IMR-90 (cell line): ENCODE measurements at regions not wholly inside any gene's neighbourhood (a gene's known extent, or its start where the extent isn't known, plus 50 kb on each side); places are given as distances from the start of the nearest gene placed in this dataset.

Experiments
- ATAC-seq: fragments of 200-7000 bp; cut with Tn5 transposase; 2 replicates; pipeline ENCODE4 v1.9.1; 2020; ENCODE audit warnings: low read depth, mild to moderate bottlenecking, moderate library complexity
- BruUV-seq: library from RNA; stranded (reverse); fragments of 400-500 nt; replicated peaks from 2 replicates; lab custom pipeline; 2021; lab: Mats Ljungman, UMichigan
- CTCF ChIA-PET: fragments of 300-600 bp; formaldehyde crosslinking; extraction: SDS; loops from one replicate; lab custom pipeline; 2021; ENCODE audit warnings: antibody characterized with exemption; lab: Yijun Ruan, JAX
- POLR2A ChIA-PET: fragments of 300-600 bp; sonication (Branson Sonifier 250); formaldehyde crosslinking; loops from one replicate; lab custom pipeline; 2022; ENCODE audit warnings: antibody characterized with exemption; ENCODE audit not compliant: unreplicated experiment; lab: Charles Lee
- DNase-seq: peaks from one replicate; pipeline ENCODE4 v3.0.0; 2013
- H2AFZ ChIP-seq: replicated peaks from 2 replicates; pipeline ENCODE3; 2013; ENCODE audit warnings: low read length, mild to moderate bottlenecking; ENCODE audit not compliant: poor library complexity
- H2AK5ac ChIP-seq: 2 replicates; pipeline ENCODE4 v1.6.1; 2013; ENCODE audit warnings: low read depth, low read length, inconsistent platforms
- H2AK9ac ChIP-seq: replicated peaks from 2 replicates; pipeline ENCODE3; 2013; ENCODE audit warnings: mild to moderate bottlenecking, low read depth, low read length, moderate library complexity; ENCODE audit not compliant: poor library complexity
- H2BK120ac ChIP-seq: 2 replicates; pipeline ENCODE4 v1.6.1; 2013; ENCODE audit warnings: low read depth, low read length, inconsistent platforms
- H2BK15ac ChIP-seq: 3 replicates; pipeline ENCODE4 v1.6.1; 2013; ENCODE audit warnings: low read depth, low read length, inconsistent platforms
- H2BK20ac ChIP-seq: 2 replicates; pipeline ENCODE4 v1.6.1; 2013; ENCODE audit warnings: low read depth, mild to moderate bottlenecking, inconsistent platforms, low read length, moderate library complexity
- H2BK5ac ChIP-seq: 2 replicates; pipeline ENCODE4 v1.6.1; 2013; ENCODE audit warnings: mild to moderate bottlenecking, low read depth, low read length, inconsistent platforms; ENCODE audit not compliant: poor library complexity, severe bottlenecking
- H3K14ac ChIP-seq: replicated peaks from 2 replicates; pipeline ENCODE4 v1.6.1; 2013; ENCODE audit warnings: low read depth, low read length, inconsistent platforms
- H3K18ac ChIP-seq: 2 replicates; pipeline ENCODE4 v1.6.1; 2013; ENCODE audit warnings: low read depth, low read length, control low read depth
- H3K23ac ChIP-seq: 2 replicates; pipeline ENCODE4 v1.6.1; 2013; ENCODE audit warnings: low read depth, low read length, inconsistent platforms
- H3K27ac ChIP-seq: 2 replicates; pipeline ENCODE4 v1.5.1; 2013; ENCODE audit warnings: mild to moderate bottlenecking, control low read depth, low read length; ENCODE audit not compliant: insufficient read depth
- H3K27me3 ChIP-seq: 2 replicates; pipeline ENCODE4 v1.6.1; 2013; ENCODE audit warnings: low read length; ENCODE audit not compliant: control insufficient read depth, insufficient read depth
- H3K36me3 ChIP-seq: 2 replicates; pipeline ENCODE4 v1.6.1; 2013; ENCODE audit warnings: low read length, mixed read lengths; ENCODE audit not compliant: control insufficient read depth, insufficient read depth
- H3K4ac ChIP-seq: 2 replicates; pipeline ENCODE4 v1.6.1; 2013; ENCODE audit warnings: low read depth, low read length, inconsistent platforms
- H3K4me1 ChIP-seq: 2 replicates; pipeline ENCODE4 v1.6.1; 2013; ENCODE audit warnings: low read length, mixed read lengths; ENCODE audit not compliant: control insufficient read depth, insufficient read depth
- H3K4me2 ChIP-seq: 2 replicates; pipeline ENCODE4 v1.6.1; 2013; ENCODE audit warnings: low read depth, mild to moderate bottlenecking, control low read depth, low read length, moderate library complexity
- H3K4me3 ChIP-seq: 2 replicates; pipeline ENCODE4 v1.5.1; 2013; ENCODE audit warnings: low read depth, mild to moderate bottlenecking, control low read depth, low read length, moderate library complexity; ENCODE audit not compliant: insufficient read depth
- H3K56ac ChIP-seq: 2 replicates; pipeline ENCODE4 v1.6.1; 2013; ENCODE audit warnings: low read length, inconsistent platforms; ENCODE audit not compliant: insufficient read depth; ENCODE audit errors: extremely low read depth
- H3K79me1 ChIP-seq, 2 experiments: 2 replicates each; pipeline ENCODE4 v1.6.1; 2013; ENCODE audit warnings: low read length in 2 of 2, inconsistent platforms in 1 of 2, low read depth in 1 of 2
- H3K9ac ChIP-seq: 2 replicates; pipeline ENCODE4 v1.6.1; 2013; ENCODE audit warnings: low read depth, low read length, control low read depth
- H3K9me1 ChIP-seq: 2 replicates; pipeline ENCODE4 v1.6.1; 2013; ENCODE audit warnings: low read length, inconsistent platforms; ENCODE audit not compliant: insufficient read depth
- H3K9me3 ChIP-seq: 2 replicates; pipeline ENCODE4 v1.6.1; 2013; ENCODE audit warnings: low read length; ENCODE audit not compliant: control insufficient read depth, insufficient read depth
- H4K20me1 ChIP-seq: 2 replicates; pipeline ENCODE4 v1.6.1; 2013; ENCODE audit warnings: low read length, inconsistent platforms; ENCODE audit not compliant: insufficient read depth
- H4K5ac ChIP-seq: 2 replicates; pipeline ENCODE4 v1.6.1; 2013; ENCODE audit warnings: mild to moderate bottlenecking, low read depth, low read length, control low read depth
- H4K8ac ChIP-seq, 2 experiments: 2 replicates each; pipeline ENCODE4 v1.6.1; 2013; ENCODE audit warnings: low read depth in 2 of 2, low read length in 2 of 2, control low read depth in 1 of 2, inconsistent platforms in 1 of 2
- H4K91ac ChIP-seq: 2 replicates; pipeline ENCODE4 v1.6.1; 2013; ENCODE audit warnings: low read depth, low read length, inconsistent platforms; ENCODE audit not compliant: insufficient read depth
- CEBPB ChIP-seq: IDR thresholded peaks from 2 replicates; pipeline ENCODE4 v1.6.1; 2012; ENCODE audit warnings: low read depth, low read length, improper control_type of control experiment
- CHD1 ChIP-seq: IDR thresholded peaks from 2 replicates; pipeline ENCODE4 v1.6.1; 2012; ENCODE audit warnings: low read depth, low read length, improper control_type of control experiment
- CTCF ChIP-seq: conservative IDR thresholded peaks from 2 replicates; pipeline ENCODE4 v1.5.1; 2012; ENCODE audit warnings: mild to moderate bottlenecking, low read depth, low read length, improper control_type of control experiment
- FOS ChIP-seq: fragments of 150-350 bp; IDR thresholded peaks from 2 replicates; pipeline ENCODE4 v1.6.1; 2016; ENCODE audit warnings: low read depth, low read length
- RAD21 ChIP-seq: IDR thresholded peaks from 2 replicates; pipeline ENCODE4 v1.6.1; 2012; ENCODE audit warnings: low read length, improper control_type of control experiment
- RCOR1 ChIP-seq: IDR thresholded peaks from 2 replicates; pipeline ENCODE4 v1.6.1; 2012; ENCODE audit warnings: mild to moderate bottlenecking, low read length, improper control_type of control experiment; ENCODE audit not compliant: insufficient replicate concordance
- RFX5 ChIP-seq: IDR thresholded peaks from 2 replicates; pipeline ENCODE4 v1.8.0; 2012; ENCODE audit warnings: low read depth, mild to moderate bottlenecking, low read length, moderate library complexity
- SMC3 ChIP-seq: fragments of 150-350 bp; IDR thresholded peaks from 2 replicates; pipeline ENCODE4 v1.6.1; 2016; ENCODE audit warnings: low read depth, mild to moderate bottlenecking, antibody characterized with exemption, low read length, moderate library complexity
- WGBS, 2 experiments: methylation state at CpG; one replicate each; pipeline versions ENCODE4 v1.1.5 to v1.1.7; 2013; ENCODE audit warnings: missing lambda C conversion rate in 2 of 2; ENCODE audit not compliant: insufficient read length in 1 of 2; ENCODE audit errors: extremely low coverage in 2 of 2; 5-methylcytosine and 5-hydroxymethylcytosine counted together
- dilution Hi-C: fragments of 300-500 bp; cut with HindIII; formaldehyde crosslinking; loops from one replicate; pipeline ENCODE4 v1.14.3; 2018; ENCODE audit warnings: low sequenced_read_pairs; ENCODE audit not compliant: unreplicated experiment
- in situ Hi-C: fragments of 300-500 bp; cut with MboI; formaldehyde crosslinking; loops from 3 replicates; pipeline ENCODE4 v1.14.3; 2019; ENCODE audit warnings: low sequenced_read_pairs, inconsistent platforms, mixed read lengths
- intact Hi-C: fragments of 100-400 bp; cut with micrococcal nuclease; formaldehyde crosslinking; loops from 2 replicates; pipeline ENCODE4 v1.10.0; 2022

- H3K4me1 ChIP-seq, result peaks cover 25% of the 10 kb centered on the region
- H4K91ac ChIP-seq, result peak overlapping the region; percentile 77
- no peaks in the 10 kb centered on the region for H3K36me3 ChIP-seq
- H3K4me3 ChIP-seq, result no peak overlapping the region
- peaks cover 7% of the 10 kb centered on the region for H3K9me1 ChIP-seq
- 0 out of 2 replicates have a peak overlapping the region, but pooled peaks have one; percentile 33 for H3K14ac ChIP-seq
- H2BK120ac ChIP-seq, result peak overlapping the region; percentile 71
- no peak overlapping the region for H3K23ac ChIP-seq
- H3K9me3 ChIP-seq, result no peaks in the 10 kb centered on the region
- TF ChIP-seq CHD1 (no peak), FOS (no peak), RAD21 (no peak), CTCF (no peak), SMC3 (no peak), RFX5 (no peak), CEBPB (no peak), RCOR1 (no peak)
- peak overlapping the region; percentile 49; the same call in 1 of the 2 replicates for H3K4ac ChIP-seq
- POLR2A ChIA-PET, result no interaction called here
- peak overlapping the region; percentile 14; the same call in 1 of the 2 replicates for H3K27ac ChIP-seq
- peak overlapping the region; percentile 57; the same call in 1 of the 2 replicates for H2BK20ac ChIP-seq
- intact Hi-C loops (no loop called here), dilution Hi-C loops (no loop called here), in situ Hi-C loops (no loop called here)
- H3K27me3 ChIP-seq, result no peaks in the 10 kb centered on the region
- ATAC-seq, result no peak
- 0 out of 2 replicates have a peak overlapping the region, but pooled peaks have one; percentile 36 for H2AK5ac ChIP-seq
- no peak overlapping the region for H2AK9ac ChIP-seq
- H4K8ac ChIP-seq, result no peak overlapping the region
- 0 out of 3 replicates have a peak overlapping the region, but pooled peaks have one; percentile 61 for H2BK15ac ChIP-seq
- no CpG with 5 or more reads among the region's 3 CpGs for WGBS, 2 experiments
- H3K4me2 ChIP-seq, result no peak overlapping the region
- DNase-seq, result no peak
- CTCF ChIA-PET, result no interaction called here
- H4K5ac ChIP-seq, result peak overlapping the region; percentile 23
- no peak overlapping the region for H3K9ac ChIP-seq
- no peaks in the 10 kb centered on the region for H3K79me1 ChIP-seq
- H4K20me1 ChIP-seq, result no peaks in the 10 kb centered on the region
- H3K18ac ChIP-seq, result peak overlapping the region; percentile 59
- no peak overlapping the region for H3K56ac ChIP-seq
- no peak overlapping the region for H2BK5ac ChIP-seq
- BruUV-seq, result no TSS peak
- no peak overlapping the region for H2AFZ ChIP-seq
Observed at GRCh38 chr14:53529519-53529918, 376.4 kb upstream of the DDHD1 start.
